Mucosa of stomach (tissue), 1 donor: ENCODE measurements at regions not wholly inside any gene's neighbourhood (a gene's known extent, or its start where the extent isn't known, plus 50 kb on each side); places are given as distances from the start of the nearest gene placed in this dataset.
"Not testable (repeated sequence)": the region's sequence is repeated elsewhere in the genome, so short reads cannot be mapped to it uniquely, and the experiment has no call there.

ENCODE experiments used
- H3K27me3 ChIP-seq: one replicate; pipeline ENCODE4 v1.7.0; 2013; ENCODE audit warnings: mild to moderate bottlenecking, low read length; ENCODE audit not compliant: control insufficient read depth, insufficient read depth
- H3K36me3 ChIP-seq: one replicate; pipeline ENCODE4 v1.7.0; 2013; ENCODE audit warnings: low read length; ENCODE audit not compliant: control insufficient read depth, insufficient read depth
- H3K4me1 ChIP-seq: one replicate; pipeline ENCODE4 v1.7.0; 2013; ENCODE audit warnings: mild to moderate bottlenecking, low read length; ENCODE audit not compliant: control insufficient read depth, insufficient read depth
- H3K4me3 ChIP-seq: one replicate; pipeline ENCODE4 v1.7.0; 2013; ENCODE audit warnings: low read length
- H3K9ac ChIP-seq: one replicate; pipeline ENCODE4 v1.7.0; 2013; ENCODE audit warnings: mild to moderate bottlenecking, low read length, moderate library complexity
- H3K9me3 ChIP-seq: one replicate; pipeline ENCODE4 v1.7.0; 2013; ENCODE audit warnings: mild to moderate bottlenecking, low read length, moderate library complexity; ENCODE audit not compliant: control insufficient read depth
- donor health status: Pancreatic carcinoma.

DNA sequence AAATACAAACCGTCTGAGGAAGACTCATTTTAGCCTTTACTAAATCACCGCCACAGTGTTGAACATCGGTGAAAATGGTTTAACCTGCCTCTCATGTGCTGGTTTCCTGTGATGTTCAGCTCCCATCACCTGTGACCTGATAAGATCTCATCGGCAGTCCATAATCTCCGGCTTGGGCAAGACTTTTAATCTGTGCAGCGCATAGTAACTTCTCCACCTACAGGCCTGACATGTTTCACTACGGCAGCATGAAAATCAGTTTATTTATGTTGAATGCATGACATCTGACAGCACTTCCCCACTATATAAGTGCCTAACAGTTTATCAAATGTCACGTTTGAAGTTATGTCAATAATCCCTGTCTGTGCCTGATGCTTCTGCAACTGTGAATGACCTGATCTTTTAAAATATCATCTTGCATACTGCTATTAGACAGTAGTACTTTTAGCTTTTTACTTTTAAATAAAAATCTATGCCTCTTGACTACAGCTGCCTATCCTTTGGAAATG is 1919.8 kb upstream of the AGA start:
- H3K27me3 ChIP-seq = no peaks in the 10 kb centered on the region
- H3K9ac ChIP-seq = no peak overlapping the region
- H3K36me3 ChIP-seq = no peaks in the 10 kb centered on the region
- no peak overlapping the region for H3K4me3 ChIP-seq
- H3K9me3 ChIP-seq = no peaks in the 10 kb centered on the region
- no peaks in the 10 kb centered on the region for H3K4me1 ChIP-seq

- H3K9ac ChIP-seq, H3K9me3 ChIP-seq, H3K27me3 ChIP-seq, H3K4me3 ChIP-seq, H3K4me1 ChIP-seq, H3K36me3 ChIP-seq: not testable (repeated sequence)
Measured at GRCh38 chr4:179365932-179366331, 1923.7 kb upstream of the AGA start.

- Histone ChIP-seq H3K4me1 (no peaks in the 10 kb centered on the region), H3K9me3 (no peaks in the 10 kb centered on the region), H3K36me3 (no peaks in the 10 kb centered on the region), H3K27me3 (no peaks in the 10 kb centered on the region), H3K4me3 (no peak overlapping the region), H3K9ac (no peak overlapping the region)
Measured at GRCh38 chr4:179372242-179372641, 1930.0 kb upstream of the AGA start.

- Histone ChIP-seq H3K9ac (no peak overlapping the region), H3K36me3 (no peaks in the 10 kb centered on the region), H3K9me3 (no peaks in the 10 kb centered on the region), H3K4me1 (no peaks in the 10 kb centered on the region), H3K4me3 (no peak overlapping the region), H3K27me3 (no peaks in the 10 kb centered on the region)
Measured at GRCh38 chr4:179372746-179373145, 1930.5 kb upstream of the AGA start.

DNA sequence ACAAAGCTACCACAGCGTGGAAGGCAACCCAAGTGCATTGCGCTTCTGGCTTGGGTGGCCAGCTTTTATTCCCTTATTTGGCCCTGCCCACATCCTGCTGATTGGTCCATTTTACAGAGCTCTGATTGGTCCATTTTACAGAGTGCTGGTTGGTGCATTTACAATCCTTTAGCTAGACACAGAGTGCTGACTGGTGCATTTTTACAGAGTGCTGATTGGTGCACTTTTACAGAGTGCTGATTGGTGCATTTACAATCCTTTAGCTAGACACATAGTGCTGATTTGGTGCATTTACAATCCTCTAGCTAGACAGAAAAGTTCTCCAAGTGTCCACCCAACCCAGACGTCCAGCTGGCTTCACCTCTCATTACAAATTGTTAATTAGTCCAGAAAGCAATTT is 1936.6 kb upstream of the AGA start:
- not testable (repeated sequence) for H3K9ac ChIP-seq, H3K9me3 ChIP-seq, H3K27me3 ChIP-seq, H3K36me3 ChIP-seq, H3K4me1 ChIP-seq, H3K4me3 ChIP-seq

- Histone ChIP-seq H3K4me1 (no peaks in the 10 kb centered on the region), H3K4me3 (no peak overlapping the region), H3K9ac (no peak overlapping the region), H3K36me3 (no peaks in the 10 kb centered on the region), H3K9me3 (no peaks in the 10 kb centered on the region), H3K27me3 (no peaks in the 10 kb centered on the region)
Measured at GRCh38 chr4:179392787-179393186, 1950.5 kb upstream of the AGA start.

- Histone ChIP-seq H3K36me3 (no peaks in the 10 kb centered on the region), H3K4me1 (no peaks in the 10 kb centered on the region), H3K4me3 (no peak overlapping the region), H3K27me3 (no peaks in the 10 kb centered on the region), H3K9me3 (no peaks in the 10 kb centered on the region), H3K9ac (no peak overlapping the region)
Measured at GRCh38 chr4:179398414-179398813, 1956.2 kb upstream of the AGA start.

DNA sequence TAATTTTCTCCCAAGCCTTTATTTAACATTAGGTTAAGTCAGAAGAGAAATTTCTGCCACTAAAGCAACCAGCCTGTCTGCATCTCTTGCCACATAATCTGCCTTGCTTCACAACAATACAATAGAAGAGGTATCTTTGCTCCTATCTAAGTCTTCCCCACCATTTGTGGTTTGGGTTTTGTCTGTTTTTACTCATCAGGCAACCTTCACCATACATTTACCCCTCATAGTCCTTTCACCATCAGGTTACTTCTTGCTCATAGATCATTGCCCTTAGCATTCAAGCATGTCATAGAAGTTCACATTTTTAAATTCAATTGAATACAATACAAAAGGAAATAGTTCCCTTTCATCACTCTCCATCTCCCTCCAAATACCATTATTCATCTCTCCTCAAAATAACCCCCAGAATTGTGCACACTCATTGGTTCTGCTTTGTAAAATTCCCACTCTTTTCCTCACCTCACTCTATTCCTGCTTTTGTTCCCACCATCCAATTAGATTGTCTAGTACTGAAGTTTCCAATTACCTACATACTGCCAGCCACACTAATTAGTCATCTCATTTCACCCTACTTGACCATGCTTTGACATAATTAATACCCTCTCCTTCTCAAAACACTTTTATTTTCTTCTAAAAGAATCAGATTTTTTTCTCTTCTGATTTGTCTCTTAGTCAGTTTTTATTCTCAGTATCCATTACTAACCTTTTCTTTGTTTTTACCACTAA is 1957.0 kb upstream of the AGA start:
- no peaks in the 10 kb centered on the region for H3K9me3 ChIP-seq
- H3K36me3 ChIP-seq = no peaks in the 10 kb centered on the region
- H3K9ac ChIP-seq = no peak overlapping the region
- no peaks in the 10 kb centered on the region for H3K4me1 ChIP-seq
- no peak overlapping the region for H3K4me3 ChIP-seq
- H3K27me3 ChIP-seq = no peaks in the 10 kb centered on the region

GRCh38 chr4:179415037-179415846 is 1973.0 kb upstream of the AGA start:
- no peaks in the 10 kb centered on the region for H3K36me3 ChIP-seq
- H3K27me3 ChIP-seq = no peaks in the 10 kb centered on the region
- no peak overlapping the region for H3K4me3 ChIP-seq
- H3K4me1 ChIP-seq = no peaks in the 10 kb centered on the region
- no peaks in the 10 kb centered on the region for H3K9me3 ChIP-seq
- no peak overlapping the region for H3K9ac ChIP-seq

DNA sequence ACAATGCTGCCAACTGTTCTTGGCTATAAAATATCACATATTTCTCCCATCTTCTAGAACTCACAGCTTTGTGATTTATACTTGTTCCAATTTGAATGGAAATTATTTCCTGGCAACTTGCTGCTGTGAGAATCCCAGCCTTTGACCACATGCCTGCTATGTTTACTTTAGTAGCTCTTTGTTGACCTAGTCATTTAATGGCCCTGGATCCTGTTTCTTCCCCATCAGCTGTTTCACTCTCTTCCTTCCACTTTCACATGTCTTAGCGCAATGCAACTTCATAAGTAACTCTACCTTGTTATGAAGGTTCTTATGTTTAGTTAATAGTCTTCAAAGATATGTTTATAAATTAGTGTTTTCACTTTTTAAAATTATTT is 1973.6 kb upstream of the AGA start:
- Histone ChIP-seq H3K27me3 (no peaks in the 10 kb centered on the region), H3K4me1 (no peaks in the 10 kb centered on the region), H3K36me3 (no peaks in the 10 kb centered on the region), H3K4me3 (no peak overlapping the region), H3K9me3 (no peaks in the 10 kb centered on the region), H3K9ac (no peak overlapping the region)

- Histone ChIP-seq H3K9me3 (no peaks in the 10 kb centered on the region), H3K4me1 (no peaks in the 10 kb centered on the region), H3K27me3 (no peaks in the 10 kb centered on the region), H3K9ac (no peak overlapping the region), H3K36me3 (no peaks in the 10 kb centered on the region), H3K4me3 (no peak overlapping the region)
Measured at GRCh38 chr4:179417357-179417756, 1975.1 kb upstream of the AGA start.

GRCh38 chr4:179437962-179438361 is 1995.7 kb upstream of the AGA start:
- Histone ChIP-seq H3K9me3 (no peaks in the 10 kb centered on the region), H3K9ac (no peak overlapping the region), H3K4me1 (no peaks in the 10 kb centered on the region), H3K36me3 (no peaks in the 10 kb centered on the region), H3K4me3 (no peak overlapping the region), H3K27me3 (no peaks in the 10 kb centered on the region)
